Stimulated activated CD4-positive, alpha-beta T cell treated with anti-CD3 and anti-CD28 coated beads, Interleukin-15, amount 100 ng/mL, for 48 hours (primary cell): ENCODE measurements at regions not wholly inside any gene's neighbourhood (a gene's known extent, or its start where the extent isn't known, plus 50 kb on each side); places are given as distances from the start of the nearest gene placed in this dataset.
"Not testable (repeated sequence)": the region's sequence is repeated elsewhere in the genome, so short reads cannot be mapped to it uniquely, and the experiment has no call there.

Experiments used
- DNase-seq, 2 donors: peaks; one replicate each; pipeline ENCODE4 v3.0.0-alpha.2; 2020; ENCODE audit warnings: low read depth in 2 of 2

DNA sequence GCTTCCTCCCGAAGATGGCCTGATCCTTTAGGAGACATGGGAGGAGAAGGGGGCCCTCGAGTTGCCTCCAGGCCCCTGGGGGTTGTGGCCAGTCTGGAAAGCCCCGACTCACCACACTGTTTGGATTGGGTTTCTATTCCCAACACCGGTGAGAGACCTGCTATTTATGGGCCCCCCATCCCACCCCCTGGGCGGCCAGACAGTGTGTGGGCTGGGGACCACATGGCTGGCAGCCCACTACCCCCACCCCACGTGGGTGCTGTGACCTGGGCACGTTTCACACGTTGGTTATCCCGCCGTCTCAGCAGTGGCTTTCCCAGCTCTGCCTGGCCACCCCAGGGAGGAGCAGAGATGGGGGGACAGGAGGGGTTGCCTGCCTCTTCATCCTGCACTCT lies 116.1 kb downstream of the VEGFA start:
- DNase-seq: no peak

DNA sequence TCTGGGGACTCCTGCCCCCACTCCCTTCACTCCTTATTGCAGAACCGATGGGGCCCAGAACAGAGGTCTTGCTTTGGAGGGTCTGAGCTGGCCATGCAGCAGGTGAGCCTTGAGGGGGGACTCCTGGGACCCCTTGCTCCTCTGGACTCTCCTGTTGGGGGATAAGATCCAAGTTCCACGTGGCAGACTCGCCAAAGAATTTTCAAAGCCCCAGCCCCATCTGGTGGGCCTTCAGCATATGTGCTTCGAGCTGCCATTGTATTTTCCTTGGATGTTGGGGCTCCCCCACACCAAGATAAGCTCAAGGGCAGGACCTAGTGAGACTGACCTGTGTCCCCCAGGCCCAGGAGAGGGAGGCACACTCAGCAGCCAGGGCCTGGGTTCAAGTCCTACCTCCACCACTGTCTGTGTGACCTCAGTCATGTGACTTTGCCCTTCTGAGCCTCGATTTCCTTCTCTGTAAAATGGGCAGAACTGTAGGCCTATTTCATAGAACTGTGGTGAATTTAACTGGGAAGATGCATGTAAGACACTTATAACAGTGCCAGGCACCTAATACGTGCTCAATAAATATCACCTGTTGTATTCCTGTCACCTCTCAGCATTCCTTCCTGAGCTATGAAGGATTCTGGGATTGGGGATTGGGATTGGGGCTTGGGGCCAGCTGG lies 115.5 kb downstream of the VEGFA start:
- no peak for DNase-seq

DNA sequence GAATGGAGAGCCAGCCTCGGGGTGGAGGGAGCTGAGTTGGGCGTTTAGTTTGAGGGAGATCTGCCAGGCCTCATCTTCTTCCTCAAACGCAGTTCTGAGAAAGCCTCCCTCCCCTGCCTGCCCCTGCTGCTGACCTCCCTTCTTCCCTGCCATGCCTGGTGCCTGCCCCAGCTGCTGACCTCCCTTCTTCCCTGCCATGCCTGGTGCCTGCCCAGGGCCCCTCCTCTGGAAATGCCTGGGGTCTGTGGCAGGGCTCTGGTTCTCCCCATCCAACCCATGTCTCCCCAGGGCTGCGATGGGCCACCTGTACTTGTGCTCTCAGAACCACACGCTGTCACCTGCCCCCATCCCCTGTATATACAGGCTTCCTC lies 114.6 kb downstream of the VEGFA start:
- no peak for DNase-seq

DNA sequence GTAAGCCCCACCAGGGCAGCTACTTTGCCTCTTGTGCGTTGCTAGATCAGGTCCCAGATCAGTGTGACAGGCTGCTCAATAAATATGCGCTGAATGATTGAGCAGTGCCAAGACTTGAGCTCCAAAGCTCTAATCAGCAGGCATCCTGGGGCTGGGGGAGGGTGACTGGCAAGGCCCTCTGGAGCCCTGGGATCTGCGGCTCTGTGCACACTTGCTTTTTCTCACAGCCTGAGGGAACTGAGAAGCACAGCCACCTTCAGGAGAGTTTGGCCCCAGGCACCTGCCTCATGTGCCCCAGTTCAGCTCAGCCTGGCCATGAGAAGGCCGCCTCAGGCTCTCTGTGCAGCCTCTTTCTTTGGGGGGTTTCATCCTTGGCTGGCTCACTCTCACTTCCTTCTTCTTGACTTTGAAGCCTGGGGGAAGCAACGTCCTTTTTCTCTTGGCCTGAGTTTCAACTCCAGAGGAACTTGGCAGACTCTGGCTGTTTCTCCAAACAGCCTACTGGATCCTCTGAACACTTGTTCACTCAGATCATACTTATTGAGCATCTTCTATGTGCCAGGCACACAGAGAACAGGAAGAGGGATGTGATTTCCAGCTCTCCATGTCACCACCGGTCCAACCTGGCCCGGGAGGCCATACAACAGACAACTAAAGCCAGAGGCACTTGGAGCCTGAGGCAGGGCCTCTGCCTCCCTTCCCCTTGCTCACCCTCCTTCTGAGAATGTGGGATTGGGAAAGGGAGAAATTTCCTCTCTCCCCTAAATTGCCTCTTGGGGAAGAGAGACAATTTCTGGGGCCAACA lies 114.0 kb downstream of the VEGFA start:
- no peak for DNase-seq

DNA sequence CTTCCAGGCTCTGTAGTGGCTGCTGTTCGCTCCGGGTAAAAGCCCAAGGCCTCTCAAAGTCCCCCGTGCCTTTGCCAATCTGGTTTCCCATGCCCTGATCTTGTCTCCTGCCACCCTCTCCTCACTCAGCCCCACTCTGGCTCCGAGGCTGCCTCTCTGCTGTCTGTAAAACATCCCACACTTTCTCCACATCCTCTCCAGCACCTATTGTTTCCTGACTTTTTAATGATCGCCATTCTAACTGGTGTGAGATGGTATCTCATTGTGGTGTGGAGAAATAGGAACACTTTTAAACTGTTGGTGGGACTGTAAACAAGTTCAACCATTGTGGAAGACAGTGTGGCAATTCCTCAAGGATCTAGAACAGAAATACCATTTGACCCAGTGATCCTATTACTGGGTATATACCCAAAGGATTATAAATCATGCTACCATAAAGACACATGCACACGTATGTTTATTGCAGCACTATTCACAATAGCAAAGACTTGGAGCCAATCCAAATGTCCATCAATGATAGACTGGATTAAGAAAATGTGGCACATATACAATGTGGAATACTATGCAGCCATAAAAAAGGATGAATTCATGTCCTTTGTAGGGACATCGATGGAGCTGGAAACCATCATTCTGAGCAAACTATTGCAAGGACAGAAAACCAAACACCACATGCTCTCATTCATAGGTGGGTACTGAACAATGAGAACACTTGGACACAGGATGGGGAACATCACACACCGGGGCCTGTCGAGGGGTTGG lies 112.9 kb downstream of the VEGFA start:
- not testable (repeated sequence) for DNase-seq

DNA sequence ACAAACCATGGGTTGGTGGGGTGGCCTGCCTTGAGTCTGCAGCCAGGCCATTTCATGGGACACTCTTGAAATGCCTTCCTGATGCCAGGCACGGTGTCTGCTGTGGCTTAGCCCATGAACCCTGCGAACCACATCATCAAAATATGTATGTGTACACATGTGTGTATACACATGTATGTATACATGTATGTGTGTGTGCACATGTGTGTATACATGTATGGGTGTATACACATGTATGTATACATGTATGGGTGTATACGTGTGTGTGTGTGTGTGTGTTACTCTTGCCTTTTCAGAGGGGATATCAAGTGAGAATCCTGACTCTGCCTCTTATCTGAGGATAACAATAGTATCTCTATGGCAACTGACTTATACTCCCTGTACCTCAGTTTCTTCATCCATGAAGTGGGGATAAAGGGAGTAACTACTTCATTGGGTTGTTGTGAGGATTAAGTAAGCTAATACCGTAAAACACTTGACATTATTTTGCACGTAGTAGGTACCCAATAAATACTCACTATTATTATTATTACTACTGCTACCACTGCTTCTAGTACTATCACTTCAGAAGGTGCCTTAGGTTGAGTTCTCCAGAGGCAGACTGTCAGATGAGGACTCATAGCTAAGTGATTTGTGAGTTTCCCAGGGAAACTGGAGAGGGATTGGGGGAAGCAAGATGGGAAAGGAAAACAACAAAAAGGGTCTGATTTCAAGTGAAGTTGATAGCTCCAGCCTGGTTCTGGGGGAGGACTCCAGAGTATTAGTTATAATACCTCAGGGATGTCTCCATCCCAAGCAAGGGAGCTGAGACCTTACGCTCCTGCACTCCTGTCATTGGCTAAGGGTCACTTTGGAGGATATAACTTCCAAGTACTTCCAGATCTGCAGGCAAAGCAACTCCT lies 110.5 kb downstream of the VEGFA start:
- DNase-seq: no peak

DNA sequence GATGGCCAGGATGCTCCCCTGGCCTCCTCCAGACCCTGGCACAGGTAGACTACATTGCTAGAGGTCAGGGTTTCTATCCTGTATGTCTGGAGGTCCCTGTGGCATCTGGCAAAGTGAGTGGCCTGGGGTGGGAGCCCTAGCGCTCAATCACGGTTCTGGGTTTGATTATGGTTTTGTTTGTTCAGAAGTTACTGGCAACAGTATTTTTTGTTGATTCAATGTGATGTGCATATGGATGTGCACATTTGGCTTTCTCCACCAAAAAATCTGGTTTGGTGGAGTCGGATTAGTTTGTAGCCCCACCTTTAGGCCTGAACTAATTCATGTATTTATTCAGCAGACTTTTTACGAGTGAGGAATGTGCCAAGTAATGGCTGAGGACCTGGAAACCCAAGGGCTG lies 109.7 kb downstream of the VEGFA start:
- no peak for DNase-seq

DNA sequence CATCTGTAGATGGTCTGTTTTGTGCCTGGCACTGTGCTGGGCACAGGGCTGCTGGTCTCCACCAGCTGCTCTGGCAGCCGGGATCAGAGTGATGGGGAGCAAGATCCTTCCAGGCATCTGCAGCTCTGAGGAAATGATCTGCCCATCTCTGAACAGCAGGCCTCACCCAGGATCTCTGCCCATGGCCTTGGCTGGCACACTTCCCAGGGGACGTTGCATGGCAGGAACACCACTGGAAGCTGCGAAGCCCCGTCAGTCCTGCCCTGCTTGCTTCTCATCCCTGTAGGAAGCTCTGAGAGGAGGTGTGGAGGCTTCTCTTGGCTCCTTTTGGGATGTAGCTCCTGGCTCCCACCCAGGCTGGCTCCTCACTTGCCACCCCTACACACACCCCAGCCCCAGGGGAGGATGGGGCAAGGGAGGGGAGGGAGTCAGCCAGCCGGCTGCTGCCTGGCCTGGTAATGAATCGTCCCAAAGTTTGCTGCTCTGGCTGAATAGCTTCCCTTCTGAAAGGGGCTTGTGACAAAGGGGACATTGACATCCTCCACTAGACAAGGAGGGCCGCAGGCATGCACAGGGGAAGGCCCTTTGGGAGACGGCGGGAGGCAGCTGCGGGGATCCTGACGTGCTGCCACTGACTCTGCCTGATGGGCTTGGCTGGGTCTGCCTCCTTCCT lies 108.9 kb downstream of the VEGFA start:
- no peak for DNase-seq

DNA sequence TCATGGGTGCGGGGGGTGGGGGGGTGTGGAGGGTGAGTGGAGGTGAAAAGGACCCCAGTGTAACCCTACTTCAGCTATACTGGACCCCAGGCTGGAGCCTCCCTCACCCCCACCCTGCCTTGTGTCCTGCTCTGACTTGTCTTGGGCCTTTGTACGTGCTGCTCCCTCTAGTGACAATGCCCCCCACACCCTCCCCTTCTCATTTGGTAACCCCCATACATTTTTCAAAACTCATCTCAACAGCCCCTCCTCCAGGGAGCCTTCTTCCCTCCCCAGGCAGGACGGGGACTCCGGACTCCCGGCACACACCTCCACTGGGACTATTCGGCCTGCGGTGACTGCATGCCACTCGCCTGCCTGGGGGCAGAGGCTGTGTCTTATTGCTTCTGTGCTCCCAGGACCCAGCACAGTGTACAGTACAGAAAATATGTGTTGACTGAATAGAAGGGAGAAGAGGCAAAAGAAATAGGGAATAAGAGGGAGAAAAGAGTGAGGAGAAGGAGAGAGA lies 108.2 kb downstream of the VEGFA start:
- DNase-seq: no peak

DNA sequence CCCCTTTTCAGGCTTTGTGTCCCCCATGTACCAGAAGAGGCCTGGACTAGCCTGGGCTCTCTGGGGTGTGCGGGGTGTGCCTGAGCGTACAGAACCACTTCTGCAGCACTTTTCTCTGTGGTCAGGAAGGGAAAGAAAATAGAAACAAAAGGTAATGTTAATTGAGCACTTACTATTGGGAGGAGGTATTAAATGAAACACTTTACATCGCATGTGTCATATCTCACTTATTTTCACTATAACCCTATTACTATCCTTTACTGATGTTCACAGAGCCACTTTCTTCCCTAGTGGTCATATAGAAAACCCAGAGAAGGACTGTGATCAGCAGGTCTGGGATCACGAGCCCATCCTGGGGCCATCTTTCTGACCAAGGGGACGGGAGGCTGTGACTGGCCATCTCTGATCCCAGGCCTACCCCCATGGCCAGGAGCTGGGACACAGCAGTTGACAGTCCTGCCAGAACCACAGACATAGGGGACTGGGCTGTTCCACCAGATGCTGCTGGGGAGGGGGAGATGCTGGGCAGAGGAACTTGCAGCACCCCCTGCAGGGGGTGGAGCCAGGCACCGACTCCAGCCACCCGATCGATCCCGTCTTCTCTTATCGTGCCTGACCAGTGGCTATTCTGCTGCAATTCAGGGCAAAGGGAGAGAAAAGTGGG lies 107.6 kb downstream of the VEGFA start:
- DNase-seq: no peak

DNA sequence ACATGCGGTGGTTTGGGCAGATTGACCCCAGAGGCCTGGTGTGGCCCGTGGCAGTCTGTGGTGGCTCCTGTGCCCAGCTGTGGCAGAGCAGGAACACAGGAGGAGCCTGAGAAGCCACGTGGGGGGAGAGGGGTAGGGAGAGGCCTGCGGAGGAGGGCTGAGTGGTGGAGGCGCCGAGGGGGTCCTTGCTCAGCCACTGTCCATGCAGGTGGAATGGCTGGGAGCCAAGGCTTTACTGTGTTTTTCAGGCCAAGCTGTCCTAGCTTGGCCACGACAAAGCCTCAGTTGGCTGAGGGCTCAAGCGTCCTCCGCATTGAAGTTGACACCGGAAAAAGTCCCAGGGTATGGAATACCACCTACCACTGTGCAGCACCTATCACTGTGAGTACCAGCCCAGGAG lies 107.0 kb downstream of the VEGFA start:
- DNase-seq: no peak

DNA sequence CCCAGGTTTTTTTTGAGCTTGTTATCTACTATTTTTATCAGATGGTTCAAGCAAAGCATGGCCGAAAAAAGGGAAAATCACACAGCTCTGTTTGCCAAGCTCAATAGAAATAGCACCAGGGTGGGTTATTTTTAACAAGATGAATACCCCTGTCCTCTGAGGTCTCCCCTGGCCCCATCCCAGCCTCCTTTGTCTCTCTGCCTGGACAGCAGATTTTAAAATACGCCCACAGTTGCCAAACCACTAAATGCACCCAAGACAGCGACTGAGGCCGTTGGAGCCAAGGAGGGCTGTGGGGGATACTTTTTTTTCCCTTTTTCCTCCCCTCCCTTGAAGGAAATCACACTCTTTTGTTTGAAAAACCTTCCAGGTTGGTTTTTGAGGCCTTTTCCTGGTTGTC lies 106.6 kb downstream of the VEGFA start:
- no peak for DNase-seq

DNA sequence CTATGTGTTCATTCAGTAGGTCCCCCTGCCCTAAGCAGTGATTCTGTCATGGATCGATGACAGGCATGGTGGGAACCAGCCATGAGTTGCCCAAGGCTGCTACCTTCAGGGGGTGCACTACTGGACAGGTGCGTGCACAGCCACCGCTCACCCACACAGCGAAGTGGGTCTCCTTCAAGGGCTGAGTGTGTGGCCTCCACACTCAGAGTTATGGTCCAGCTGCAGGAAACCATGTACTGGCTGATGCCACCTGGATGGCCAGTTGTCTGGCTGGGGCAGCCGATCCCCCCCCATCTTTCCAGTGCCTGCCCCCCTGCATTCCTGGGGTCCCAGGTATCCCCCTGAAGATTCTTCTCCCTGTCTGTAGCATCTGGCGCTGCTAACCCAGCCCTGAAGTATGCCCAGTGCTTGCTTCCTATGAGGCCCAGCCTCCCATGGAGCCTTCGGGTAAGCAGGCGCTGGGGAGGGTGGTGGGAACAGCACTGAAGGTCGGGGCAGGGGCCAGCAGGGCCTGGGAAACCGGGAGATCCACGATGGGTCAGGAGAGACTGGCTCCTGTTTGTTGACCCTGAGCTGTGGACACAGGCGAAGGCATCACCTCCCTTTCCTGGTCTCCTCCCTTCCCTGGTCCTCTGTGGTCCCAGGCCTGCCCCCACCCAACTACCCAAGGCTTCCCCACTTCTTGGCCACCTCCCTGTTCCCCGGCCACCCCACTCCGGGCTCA lies 106.0 kb downstream of the VEGFA start:
- DNase-seq: no peak

DNA sequence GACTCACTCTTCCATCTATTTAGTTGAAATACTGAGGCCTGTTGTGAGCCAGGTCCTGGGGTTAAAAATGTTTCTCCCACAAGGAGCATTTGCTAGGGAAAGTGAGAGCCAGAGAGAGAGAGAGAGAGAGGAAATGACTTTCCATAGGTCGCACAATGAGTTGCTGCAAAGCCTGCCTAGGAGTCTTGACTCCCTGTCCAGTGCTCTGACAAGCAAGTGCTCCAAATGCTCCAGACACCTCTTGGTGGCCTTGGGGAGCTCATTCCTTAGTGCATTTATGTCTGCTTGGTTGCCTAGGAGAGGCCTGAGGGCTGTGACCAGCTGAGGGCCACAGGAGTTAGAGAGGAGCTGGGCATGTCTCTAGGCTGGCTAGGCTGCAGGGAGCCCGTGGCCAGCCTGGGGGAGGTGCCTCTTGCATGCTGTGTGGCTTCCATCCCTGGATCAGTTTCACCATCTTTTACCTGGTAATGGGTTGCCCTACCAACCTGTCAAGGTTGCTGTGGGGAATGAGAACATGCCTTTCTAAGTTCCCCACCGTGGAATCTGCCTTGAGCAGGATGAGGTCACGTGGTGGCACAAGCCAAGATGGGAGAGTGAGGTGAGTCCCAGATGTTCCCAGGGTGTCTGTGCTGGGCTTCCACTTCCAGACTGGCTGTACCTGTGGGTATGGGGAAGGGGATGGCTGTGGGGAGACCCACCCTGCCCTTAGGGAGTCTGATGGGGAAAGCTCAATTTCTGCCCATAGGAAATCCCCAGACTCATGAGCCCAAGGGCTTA lies 105.0 kb downstream of the VEGFA start:
- no peak for DNase-seq

DNA sequence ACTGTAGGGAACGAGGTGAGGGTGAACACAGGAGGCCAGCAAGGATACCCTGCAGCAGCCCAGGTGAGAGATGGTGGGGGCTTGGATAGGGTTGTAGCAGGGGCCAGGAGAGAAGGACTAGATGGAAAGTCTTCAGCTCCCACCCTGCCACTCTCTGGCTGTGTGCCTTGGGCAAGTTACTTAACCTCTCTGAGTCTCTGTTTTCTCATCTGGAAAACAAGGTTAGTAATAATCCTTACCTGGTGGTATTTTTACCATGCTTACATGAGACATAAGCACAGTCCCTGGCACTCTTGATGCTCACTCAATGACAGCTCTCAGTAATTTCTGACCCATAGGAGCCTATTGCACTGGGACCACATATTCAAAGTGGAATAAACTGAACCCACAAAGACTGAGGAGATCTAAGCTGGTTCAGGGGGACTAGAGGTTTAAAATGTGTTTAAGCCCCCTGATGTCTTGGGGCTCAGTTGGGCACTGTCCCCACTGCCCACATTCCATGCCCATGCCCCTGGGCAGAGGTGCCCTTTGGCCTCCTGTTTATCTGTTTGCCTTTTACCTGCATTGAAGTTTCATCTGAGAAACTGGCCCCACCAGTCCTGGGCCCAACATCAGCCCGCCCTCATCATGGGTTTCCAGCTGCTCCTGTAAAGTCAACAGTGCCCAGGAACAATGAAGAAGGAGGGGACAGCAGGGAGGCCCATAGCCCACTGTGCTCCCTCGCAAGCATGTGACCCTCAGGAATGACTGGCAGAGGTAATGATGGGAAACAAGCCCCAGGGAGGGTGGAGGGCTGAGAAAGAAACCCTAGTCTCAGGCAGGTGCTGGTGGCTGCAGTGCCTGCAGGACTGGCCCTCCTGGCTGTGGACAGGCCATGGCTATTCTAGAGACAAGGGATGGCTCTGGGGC lies 104.0 kb downstream of the VEGFA start:
- no peak for DNase-seq

DNA sequence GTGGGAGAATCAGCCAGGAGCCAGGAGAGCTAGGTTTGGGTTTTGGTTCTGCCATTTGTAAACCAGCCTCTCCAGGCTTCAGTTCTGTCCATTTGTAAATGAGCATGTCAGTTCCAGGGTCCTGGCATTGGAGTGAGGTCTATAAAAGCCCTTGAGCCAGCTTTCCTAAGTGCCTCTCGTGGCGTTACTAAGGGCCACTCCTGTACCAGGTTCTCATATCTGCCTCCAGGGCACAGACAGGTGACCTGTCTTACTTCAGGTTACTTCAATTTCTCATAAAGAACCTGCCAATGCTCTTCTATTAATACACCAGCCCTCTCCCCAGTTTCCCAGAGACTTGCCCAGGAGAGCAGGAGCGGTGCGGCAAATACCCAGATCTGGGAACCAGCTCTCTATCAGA lies 101.9 kb downstream of the VEGFA start:
- DNase-seq: no peak

DNA sequence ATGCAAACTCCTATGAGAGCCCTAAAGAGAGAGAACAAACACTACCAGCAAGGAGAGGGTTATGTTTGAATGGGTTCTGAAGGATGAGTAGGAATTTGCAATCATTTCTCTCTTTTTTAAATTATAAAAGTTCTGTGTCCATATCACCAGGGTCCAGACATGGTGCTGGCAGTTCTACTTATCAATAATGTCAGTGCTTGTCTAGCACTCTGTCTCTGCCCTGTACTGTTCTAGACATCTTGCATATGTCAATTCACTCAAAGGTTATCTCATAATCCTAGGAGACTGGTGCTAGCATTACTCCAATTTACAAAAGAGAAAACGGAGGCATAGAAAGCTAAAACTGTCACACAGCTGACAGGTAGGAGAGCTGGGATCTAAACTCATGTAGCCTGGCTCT lies 101.3 kb downstream of the VEGFA start:
- no peak for DNase-seq

DNA sequence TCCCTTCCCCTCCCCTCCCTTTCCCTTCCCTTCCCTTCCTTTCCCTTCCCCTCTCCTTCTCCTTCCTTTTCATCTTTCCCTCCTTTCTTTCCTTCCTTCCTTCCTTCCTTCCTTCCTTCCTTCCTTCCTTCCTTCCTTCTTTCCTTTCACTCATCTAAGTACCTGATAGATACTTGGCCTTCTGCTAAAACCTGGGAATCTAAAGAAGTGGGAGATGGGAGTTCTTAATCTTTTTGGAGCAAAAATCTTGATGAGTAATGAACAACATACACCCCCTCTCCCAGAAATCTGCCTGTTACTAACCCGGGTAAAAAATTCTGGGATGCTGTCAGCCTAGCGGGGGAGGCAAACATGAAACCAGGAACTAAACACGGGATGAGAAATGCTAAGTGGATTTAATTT lies 100.7 kb downstream of the VEGFA start:
- no peak for DNase-seq
